ENCODE measurements at regions not wholly inside any gene's neighbourhood (a gene's known extent, or its start where the extent isn't known, plus 50 kb on each side); places are given as distances from the start of the nearest gene placed in this dataset.
A peak's percentile ranks its signal among the peaks of the same experiment; 100 is the strongest.

DNA sequence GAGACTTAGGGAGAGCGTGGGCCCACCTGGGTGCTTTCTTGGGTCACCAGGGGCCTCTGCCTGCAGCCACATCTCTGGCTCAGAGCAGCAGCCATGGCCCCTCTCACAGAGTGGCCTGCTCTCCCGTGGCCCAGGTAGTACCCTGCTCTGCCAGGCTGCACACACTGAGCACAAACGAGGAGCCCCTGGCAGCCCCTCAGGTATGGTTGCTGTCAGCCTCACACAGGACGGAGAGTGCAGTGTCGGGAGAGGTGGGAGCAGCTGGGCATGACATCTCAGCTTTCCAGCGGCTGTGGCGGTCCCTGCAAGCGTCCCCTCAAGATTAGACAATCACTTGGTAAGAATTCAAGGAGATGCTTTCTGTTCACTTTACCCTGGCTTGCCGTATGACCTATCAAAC, 137.0 kb upstream of the IRX4 start:
- DNase-seq (ENCODE audit: low read depth in 1 of 2, low spot score in 1 of 2) = no peak

DNA sequence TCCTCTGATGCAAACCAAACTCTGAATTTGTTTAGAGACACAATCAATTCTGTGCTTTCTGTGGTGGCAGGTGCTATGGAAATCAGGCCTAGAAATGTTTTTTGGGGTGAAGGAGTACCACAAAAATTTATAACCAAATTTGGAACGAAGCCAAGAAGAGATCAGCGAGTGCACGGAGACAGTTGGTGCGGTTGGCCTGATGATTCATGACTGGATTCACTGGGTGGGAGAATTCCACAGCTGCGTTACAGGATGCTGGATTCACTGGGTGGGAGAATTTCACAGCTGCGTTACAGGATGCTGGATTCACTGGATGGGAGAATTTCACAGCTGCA, 135.6 kb upstream of the IRX4 start:
- DNase-seq (ENCODE audit: low read depth in 1 of 2, low spot score in 1 of 2) = no peak

GRCh38 chr5:2017540-2018389, 135.0 kb upstream of the IRX4 start:
- peak in 1 of 2 donors; percentile 10 for DNase-seq (ENCODE audit: low read depth in 1 of 2, low spot score in 1 of 2)

GRCh38 chr5:2015961-2016360, 133.2 kb upstream of the IRX4 start:
- DNase-seq (ENCODE audit: low read depth in 1 of 2, low spot score in 1 of 2) = no peak

DNA sequence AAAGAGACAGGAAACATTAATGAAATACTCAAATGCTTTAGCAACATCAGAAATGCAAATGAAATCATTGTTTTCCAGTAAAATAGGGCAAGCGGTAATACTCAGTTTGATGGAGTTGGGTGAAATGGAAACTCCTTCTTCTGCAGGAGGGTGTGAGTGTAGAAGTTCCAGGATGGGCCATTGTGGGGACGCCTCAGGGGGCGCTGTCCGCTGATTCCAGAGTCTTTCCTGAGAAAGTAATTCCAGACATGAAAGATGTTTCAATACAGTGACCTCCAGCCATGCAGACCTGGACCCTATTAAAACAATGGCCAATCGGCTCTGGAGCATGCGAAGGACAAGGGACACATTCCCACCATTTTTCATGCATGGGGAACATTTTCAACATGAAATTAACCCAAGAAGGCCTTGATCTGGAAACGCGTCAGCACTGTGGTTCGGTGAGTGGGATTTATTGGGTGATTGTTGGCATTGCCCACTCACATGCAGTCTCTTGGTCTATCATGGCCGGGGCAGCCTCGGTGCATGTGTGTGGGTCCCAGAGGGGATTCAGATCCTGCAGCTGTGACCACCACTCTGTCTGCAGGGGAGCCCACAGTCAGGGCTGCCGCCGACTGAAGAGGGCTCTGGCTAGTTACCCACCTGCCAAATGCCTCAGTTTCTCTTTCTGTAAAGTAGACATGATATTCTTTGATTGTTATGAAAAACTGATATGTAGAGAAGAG, 132.6 kb upstream of the IRX4 start:
- no peak for DNase-seq (ENCODE audit: low read depth in 1 of 2, low spot score in 1 of 2)

GRCh38 chr5:2014058-2014610, 131.4 kb upstream of the IRX4 start:
- no peak for DNase-seq (ENCODE audit: low read depth in 1 of 2, low spot score in 1 of 2)

GRCh38 chr5:2013301-2014057, 130.8 kb upstream of the IRX4 start:
- no peak for DNase-seq (ENCODE audit: low read depth in 1 of 2, low spot score in 1 of 2)

GRCh38 chr5:2012885-2013284, 130.2 kb upstream of the IRX4 start:
- DNase-seq (ENCODE audit: low read depth in 1 of 2, low spot score in 1 of 2) = no peak

DNA sequence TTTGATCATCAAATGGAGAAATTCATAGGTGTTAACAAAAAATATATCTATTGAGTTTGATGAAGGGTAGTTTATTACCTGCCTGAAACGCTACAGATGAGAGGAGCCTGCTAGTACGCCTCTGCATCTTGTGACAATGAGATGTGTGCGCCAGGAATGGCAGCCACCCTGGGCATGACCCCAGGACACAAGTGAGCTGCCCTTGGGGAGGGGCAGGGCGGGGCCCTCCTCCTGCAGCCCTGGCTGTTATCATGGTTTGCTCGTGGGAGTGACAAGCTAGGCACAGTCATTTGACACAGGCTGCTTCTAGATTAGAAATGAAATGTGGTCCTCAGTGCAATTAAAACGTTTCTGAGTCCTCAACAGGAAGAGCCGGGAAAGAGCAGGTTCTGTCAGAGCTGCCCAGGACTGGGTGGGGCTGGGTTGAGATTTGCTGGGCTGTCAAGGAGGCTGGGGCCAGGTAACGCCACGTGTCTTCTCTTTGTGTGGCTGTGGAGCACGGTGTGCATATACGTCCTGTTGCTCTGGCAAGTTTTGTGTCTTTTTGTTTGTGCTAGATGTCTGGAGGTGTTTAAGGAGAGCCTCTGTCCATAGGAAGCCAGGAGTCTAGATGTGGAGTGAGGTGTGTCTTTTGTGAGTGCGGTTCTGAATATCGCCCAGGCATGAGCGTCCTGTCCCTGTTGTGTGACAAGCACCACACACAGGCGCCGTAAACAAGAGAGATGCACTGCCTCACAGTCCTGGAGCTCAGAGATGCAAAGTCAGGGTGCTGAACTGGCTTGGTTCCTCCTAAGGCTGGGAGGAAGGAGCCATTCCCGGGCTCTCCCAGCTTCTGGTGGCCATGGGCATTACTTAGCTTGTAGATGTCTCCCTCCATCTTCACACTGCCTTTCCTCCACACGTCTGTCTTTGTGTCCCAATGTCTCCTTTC, 129.0 kb upstream of the IRX4 start:
- DNase-seq (ENCODE audit: low read depth in 1 of 2, low spot score in 1 of 2) = no peak

GRCh38 chr5:2010940-2011339, 128.2 kb upstream of the IRX4 start:
- no peak for DNase-seq (ENCODE audit: low read depth in 1 of 2, low spot score in 1 of 2)

DNA sequence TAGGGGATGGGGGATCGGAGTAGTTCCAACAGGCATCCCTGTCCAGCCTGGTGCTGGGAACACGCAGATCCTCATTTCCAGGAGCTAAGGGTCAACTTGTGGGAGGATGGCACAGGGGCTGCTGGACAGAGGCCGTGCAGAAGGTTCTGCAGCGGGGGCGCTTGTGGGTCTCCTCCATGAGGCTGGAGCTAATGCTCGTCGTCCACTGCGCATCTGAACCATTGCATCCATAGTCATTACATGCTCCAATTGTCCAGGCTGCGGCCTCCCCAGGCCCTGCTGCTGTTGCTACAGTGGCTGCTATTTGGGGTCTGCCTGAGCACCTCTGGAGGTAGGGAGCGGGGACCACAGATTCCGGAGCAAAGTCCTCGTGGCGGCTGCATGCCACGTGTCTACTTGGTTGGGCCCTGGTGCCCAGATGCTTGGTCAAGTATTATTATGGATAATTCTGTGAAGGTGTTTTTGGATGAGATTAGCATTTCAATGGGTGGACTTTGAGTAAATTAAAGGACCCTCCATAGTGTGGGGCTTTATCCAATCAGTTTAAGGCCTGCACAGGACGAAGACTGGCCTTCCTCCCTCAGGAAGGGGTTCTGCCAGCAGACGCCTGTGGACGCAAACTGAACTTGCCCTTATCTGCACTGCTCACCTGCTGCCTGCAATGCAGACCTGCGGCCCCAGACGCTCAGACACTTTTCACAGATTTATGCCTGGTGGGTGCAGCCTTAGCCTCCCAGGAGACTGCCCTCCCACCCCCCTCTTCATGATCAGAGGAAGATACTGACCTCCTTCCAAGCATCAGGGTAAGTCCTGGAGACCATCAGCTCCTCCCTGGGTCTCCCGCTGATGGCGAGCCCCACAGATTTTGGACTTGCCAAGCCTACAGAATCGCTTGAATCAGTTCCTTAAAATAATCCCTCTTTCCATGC, 127.5 kb upstream of the IRX4 start:
- DNase-seq (ENCODE audit: low read depth in 1 of 2, low spot score in 1 of 2) = no peak

- DNase-seq (ENCODE audit: low read depth in 1 of 2, low spot score in 1 of 2) = no peak
Measured at GRCh38 chr5:2008851-2009629, 126.3 kb upstream of the IRX4 start.

GRCh38 chr5:2007878-2008501, 125.3 kb upstream of the IRX4 start:
- DNase-seq (ENCODE audit: low read depth in 1 of 2, low spot score in 1 of 2) = no peak

GRCh38 chr5:2007496-2007877, 124.8 kb upstream of the IRX4 start:
- DNase-seq (ENCODE audit: low read depth in 1 of 2, low spot score in 1 of 2) = no peak

DNA sequence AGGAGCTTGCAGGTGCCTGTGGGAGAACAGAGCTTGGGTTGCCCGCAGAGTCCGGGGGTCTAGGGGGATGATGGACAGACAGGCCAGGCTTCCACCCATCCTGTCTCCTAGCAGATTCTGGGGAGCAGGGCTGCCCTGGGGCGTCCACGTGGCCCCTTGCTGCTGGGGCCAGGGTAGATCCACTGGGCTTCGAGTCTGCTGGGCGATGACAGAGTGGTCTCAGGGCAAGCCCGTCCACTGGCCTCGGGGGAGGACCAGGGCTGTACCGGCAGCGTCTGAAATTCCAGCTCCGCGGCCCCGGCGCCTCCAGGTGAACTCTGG, 124.2 kb upstream of the IRX4 start:
- DNase-seq (ENCODE audit: low read depth in 1 of 2, low spot score in 1 of 2) = no peak

- no peak for DNase-seq (ENCODE audit: low read depth in 1 of 2, low spot score in 1 of 2)
Measured at GRCh38 chr5:2006193-2006970, 123.7 kb upstream of the IRX4 start.

GRCh38 chr5:2005101-2006041, 122.6 kb upstream of the IRX4 start:
- no peak for DNase-seq (ENCODE audit: low read depth in 1 of 2, low spot score in 1 of 2)
